ENCODE measurements at regions not wholly inside any gene's neighbourhood (a gene's known extent, or its start where the extent isn't known, plus 50 kb on each side); places are given as distances from the start of the nearest gene placed in this dataset.

GRCh38 chr2:234375176-234375880, 121.6 kb downstream of the ARL4C start:
- TF ChIP-seq CTCF (conservative IDR thresholded peaks at IDR 0.05; ENCODE audit: low read length): no peak
- no peak for TF ChIP-seq EZH2phosphoT487 (IDR thresholded peaks at IDR 0.05; ENCODE audit: borderline replicate concordance)

Data from Loucy (cell line).